ENCODE measurements at regions not wholly inside any gene's neighbourhood (a gene's known extent, or its start where the extent isn't known, plus 50 kb on each side); places are given as distances from the start of the nearest gene placed in this dataset.

GRCh38 chr3:72447059-72447946 lies 400.9 kb downstream of the SHQ1 start:
- H3K36me3 Mint-ChIP-seq (ENCODE audit: insufficient read depth), result peaks cover 33% of the 10 kb centered on the region
- peaks cover 35% of the 10 kb centered on the region for H3K4me1 Mint-ChIP-seq (ENCODE audit: low read depth)
- DNase-seq, result peak; percentile 93
- peaks cover 11% of the 10 kb centered on the region for H3K27me3 Mint-ChIP-seq (ENCODE audit: low read depth)
- H3K9me3 Mint-ChIP-seq, result peaks cover 7% of the 10 kb centered on the region
- peak; percentile 89 for ATAC-seq
- peak overlapping the region; percentile 71 for H3K4me3 Mint-ChIP-seq

GRCh38 chr3:72446218-72447058 lies 401.8 kb downstream of the SHQ1 start, which contains the start of gene RYBP:
TSS of gene RYBP (minus strand) at chr3:72446621.
- peak within 1 kb of the TSS; percentile 97 for H3K4me3 Mint-ChIP-seq
- H3K4me1 Mint-ChIP-seq (ENCODE audit: low read depth), result peaks cover 44% of the 10 kb centered on the region
- H3K9me3 Mint-ChIP-seq, result peaks cover 7% of the 10 kb centered on the region
- DNase-seq, result peak; percentile 14
- peak; percentile 12 to 27 for ATAC-seq
- peaks cover 37% of the 10 kb centered on the region for H3K36me3 Mint-ChIP-seq (ENCODE audit: insufficient read depth)
- H3K27me3 Mint-ChIP-seq (ENCODE audit: low read depth), result peaks cover 8% of the 10 kb centered on the region

- DNase-seq (no peak), ATAC-seq (no peak)
- Mint-ChIP-seq H3K27me3 (ENCODE audit: low read depth) (peaks cover 2% of the 10 kb centered on the region), H3K9me3 (peaks cover 7% of the 10 kb centered on the region), H3K36me3 (ENCODE audit: insufficient read depth) (peaks cover 42% of the 10 kb centered on the region), H3K4me3 (peak overlapping the region; percentile 97), H3K4me1 (ENCODE audit: low read depth) (peaks cover 50% of the 10 kb centered on the region)
Measured at GRCh38 chr3:72445827-72446217, 402.4 kb downstream of the SHQ1 start.

- peaks cover 60% of the 10 kb centered on the region for H3K4me1 Mint-ChIP-seq (ENCODE audit: low read depth)
- peaks cover 48% of the 10 kb centered on the region for H3K36me3 Mint-ChIP-seq (ENCODE audit: insufficient read depth)
- H3K27me3 Mint-ChIP-seq (ENCODE audit: low read depth), result peaks cover 2% of the 10 kb centered on the region
- H3K9me3 Mint-ChIP-seq, result peaks cover 7% of the 10 kb centered on the region
- peak overlapping the region; percentile 97 for H3K4me3 Mint-ChIP-seq
- peak; percentile 20 to 29 for ATAC-seq
- DNase-seq, result no peak
Measured at GRCh38 chr3:72444656-72445223, 403.5 kb downstream of the SHQ1 start.

GRCh38 chr3:72442759-72443158 lies 405.5 kb downstream of the SHQ1 start:
- H3K36me3 Mint-ChIP-seq (ENCODE audit: insufficient read depth), result peaks cover 67% of the 10 kb centered on the region
- peaks cover 7% of the 10 kb centered on the region for H3K9me3 Mint-ChIP-seq
- ATAC-seq (no peak), DNase-seq (no peak)
- H3K4me1 Mint-ChIP-seq (ENCODE audit: low read depth), result peaks cover 80% of the 10 kb centered on the region
- no peaks in the 10 kb centered on the region for H3K27me3 Mint-ChIP-seq (ENCODE audit: low read depth)
- no peak overlapping the region for H3K4me3 Mint-ChIP-seq

- Mint-ChIP-seq H3K36me3 (ENCODE audit: insufficient read depth) (peaks cover 73% of the 10 kb centered on the region), H3K4me1 (ENCODE audit: low read depth) (peaks cover 92% of the 10 kb centered on the region), H3K9me3 (peaks cover 7% of the 10 kb centered on the region), H3K27me3 (ENCODE audit: low read depth) (no peaks in the 10 kb centered on the region), H3K4me3 (peak overlapping the region; percentile 29)
- DNase-seq, result no peak
- ATAC-seq, result no peak
Measured at GRCh38 chr3:72441284-72441994, 406.8 kb downstream of the SHQ1 start.

- Mint-ChIP-seq H3K9me3 (peaks cover 7% of the 10 kb centered on the region), H3K36me3 (ENCODE audit: insufficient read depth) (peaks cover 64% of the 10 kb centered on the region)
- DNase-seq, result no peak
Measured at GRCh38 chr3:72440491-72440890, 407.8 kb downstream of the SHQ1 start.

GRCh38 chr3:72439321-72440183 lies 408.7 kb downstream of the SHQ1 start:
- no peak overlapping the region for H3K4me3 Mint-ChIP-seq
- peaks cover 86% of the 10 kb centered on the region for H3K4me1 Mint-ChIP-seq (ENCODE audit: low read depth)
- no peaks in the 10 kb centered on the region for H3K27me3 Mint-ChIP-seq (ENCODE audit: low read depth)
- ATAC-seq (no peak), DNase-seq (no peak)
- peaks cover 62% of the 10 kb centered on the region for H3K36me3 Mint-ChIP-seq (ENCODE audit: insufficient read depth)
- peaks cover 8% of the 10 kb centered on the region for H3K9me3 Mint-ChIP-seq

More at GRCh38 chr3:72440491-72440890, 407.8 kb downstream of the SHQ1 start:
- no peaks in the 10 kb centered on the region for H3K27me3 Mint-ChIP-seq (ENCODE audit: low read depth)
- H3K4me3 Mint-ChIP-seq, result no peak overlapping the region
- ATAC-seq, result no peak
- peaks cover 87% of the 10 kb centered on the region for H3K4me1 Mint-ChIP-seq (ENCODE audit: low read depth)

GRCh38 chr3:72437661-72438406 lies 410.4 kb downstream of the SHQ1 start:
- ATAC-seq (peak; percentile 75 to 77), DNase-seq (no peak)
- Mint-ChIP-seq H3K4me1 (ENCODE audit: low read depth) (peaks cover 83% of the 10 kb centered on the region), H3K9me3 (peaks cover 6% of the 10 kb centered on the region), H3K36me3 (ENCODE audit: insufficient read depth) (peaks cover 52% of the 10 kb centered on the region), H3K4me3 (no peak overlapping the region), H3K27me3 (ENCODE audit: low read depth) (no peaks in the 10 kb centered on the region)

GRCh38 chr3:72436863-72437592 lies 411.2 kb downstream of the SHQ1 start:
- no peak overlapping the region for H3K4me3 Mint-ChIP-seq
- peaks cover 83% of the 10 kb centered on the region for H3K4me1 Mint-ChIP-seq (ENCODE audit: low read depth)
- ATAC-seq (peak; percentile 24 to 49), DNase-seq (no peak)
- peaks cover 6% of the 10 kb centered on the region for H3K9me3 Mint-ChIP-seq
- H3K36me3 Mint-ChIP-seq (ENCODE audit: insufficient read depth), result peaks cover 50% of the 10 kb centered on the region
- no peaks in the 10 kb centered on the region for H3K27me3 Mint-ChIP-seq (ENCODE audit: low read depth)

GRCh38 chr3:72434296-72434695 lies 413.9 kb downstream of the SHQ1 start:
- DNase-seq, result no peak

GRCh38 chr3:72432246-72432645 lies 416.0 kb downstream of the SHQ1 start:
- Mint-ChIP-seq H3K9me3 (peaks cover 6% of the 10 kb centered on the region), H3K27me3 (ENCODE audit: low read depth) (no peaks in the 10 kb centered on the region), H3K4me1 (ENCODE audit: low read depth) (peaks cover 75% of the 10 kb centered on the region), H3K4me3 (no peak overlapping the region), H3K36me3 (ENCODE audit: insufficient read depth) (peaks cover 18% of the 10 kb centered on the region)
- DNase-seq, result no peak
- no peak for ATAC-seq

More at GRCh38 chr3:72434296-72434695, 413.9 kb downstream of the SHQ1 start:
- no peak overlapping the region for H3K4me3 Mint-ChIP-seq
- H3K4me1 Mint-ChIP-seq (ENCODE audit: low read depth), result peaks cover 77% of the 10 kb centered on the region
- peaks cover 6% of the 10 kb centered on the region for H3K9me3 Mint-ChIP-seq
- H3K27me3 Mint-ChIP-seq (ENCODE audit: low read depth), result no peaks in the 10 kb centered on the region
- no peak for ATAC-seq
- H3K36me3 Mint-ChIP-seq (ENCODE audit: insufficient read depth), result peaks cover 34% of the 10 kb centered on the region

Data from activated T-cell treated with anti-CD3 and anti-CD28 coated beads, Interleukin-2, amount 50 U/mL, for 4 hours (primary cell).